Loucy (cell line): ENCODE measurements at regions not wholly inside any gene's neighbourhood (a gene's known extent, or its start where the extent isn't known, plus 50 kb on each side); places are given as distances from the start of the nearest gene placed in this dataset.
"Not testable (repeated sequence)": the region's sequence is repeated elsewhere in the genome, so short reads cannot be mapped to it uniquely, and the experiment has no call there.

Experiments used
- EZH2phosphoT487 ChIP-seq: fragments of 200-600 bp; IDR thresholded peaks from 2 replicates; pipeline ENCODE4 v1.6.1; 2018; ENCODE audit warnings: antibody characterized with exemption, mild to moderate bottlenecking, moderate library complexity, borderline replicate concordance
- TF ChIP-seq, protein P1 (sequence below): fragments of 200-600 bp; sonication (generic); conservative IDR thresholded peaks from 2 replicates; pipeline ENCODE4 v1.5.1; 2014; ENCODE audit warnings: mild to moderate bottlenecking, antibody characterized with exemption, low read length

DNA sequence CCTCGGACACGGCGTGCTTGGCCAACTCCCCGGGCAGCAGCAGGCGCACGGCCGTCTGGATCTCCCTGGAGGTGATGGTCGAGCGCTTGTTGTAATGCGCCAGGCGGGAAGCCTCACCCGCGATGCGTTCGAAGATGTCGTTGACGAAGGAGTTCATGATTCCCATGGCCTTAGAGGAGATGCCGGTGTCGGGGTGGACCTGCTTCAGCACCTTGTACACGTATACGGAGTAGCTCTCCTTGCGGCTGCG, 101.1 kb upstream of the PRSS16 start:
- TF ChIP-seq, protein P1, sequence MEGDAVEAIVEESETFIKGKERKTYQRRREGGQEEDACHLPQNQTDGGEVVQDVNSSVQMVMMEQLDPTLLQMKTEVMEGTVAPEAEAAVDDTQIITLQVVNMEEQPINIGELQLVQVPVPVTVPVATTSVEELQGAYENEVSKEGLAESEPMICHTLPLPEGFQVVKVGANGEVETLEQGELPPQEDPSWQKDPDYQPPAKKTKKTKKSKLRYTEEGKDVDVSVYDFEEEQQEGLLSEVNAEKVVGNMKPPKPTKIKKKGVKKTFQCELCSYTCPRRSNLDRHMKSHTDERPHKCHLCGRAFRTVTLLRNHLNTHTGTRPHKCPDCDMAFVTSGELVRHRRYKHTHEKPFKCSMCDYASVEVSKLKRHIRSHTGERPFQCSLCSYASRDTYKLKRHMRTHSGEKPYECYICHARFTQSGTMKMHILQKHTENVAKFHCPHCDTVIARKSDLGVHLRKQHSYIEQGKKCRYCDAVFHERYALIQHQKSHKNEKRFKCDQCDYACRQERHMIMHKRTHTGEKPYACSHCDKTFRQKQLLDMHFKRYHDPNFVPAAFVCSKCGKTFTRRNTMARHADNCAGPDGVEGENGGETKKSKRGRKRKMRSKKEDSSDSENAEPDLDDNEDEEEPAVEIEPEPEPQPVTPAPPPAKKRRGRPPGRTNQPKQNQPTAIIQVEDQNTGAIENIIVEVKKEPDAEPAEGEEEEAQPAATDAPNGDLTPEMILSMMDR = not testable (repeated sequence)
- not testable (repeated sequence) for TF ChIP-seq EZH2phosphoT487
